Jurkat, Clone E6-1 (cell line): ENCODE measurements at regions not wholly inside any gene's neighbourhood (a gene's known extent, or its start where the extent isn't known, plus 50 kb on each side); places are given as distances from the start of the nearest gene placed in this dataset.
"Not testable (repeated sequence)": the region's sequence is repeated elsewhere in the genome, so short reads cannot be mapped to it uniquely, and the experiment has no call there.

Experiments
- DNase-seq: peaks from one replicate; pipeline ENCODE4 v3.0.0-alpha.2; 2011; ENCODE audit warnings: low read depth, low spot score
- H3K4me3 ChIP-seq: 2 replicates; pipeline ENCODE4 v1.5.1; 2011; ENCODE audit warnings: mild to moderate bottlenecking, low read length, control low read depth, moderate library complexity

GRCh38 chr14:25837551-25837965, 760.3 kb downstream of the NOVA1 start:
- H3K4me3 ChIP-seq = no peak overlapping the region
- no peak for DNase-seq

GRCh38 chr14:25836636-25837035, 761.2 kb downstream of the NOVA1 start:
- H3K4me3 ChIP-seq = no peak overlapping the region
- DNase-seq = no peak

GRCh38 chr14:25833341-25834126, 764.3 kb downstream of the NOVA1 start:
- peak; percentile 65 for DNase-seq
- no peak overlapping the region for H3K4me3 ChIP-seq

- no peak overlapping the region for H3K4me3 ChIP-seq
- no peak for DNase-seq
Observed at GRCh38 chr14:25832585-25832984, 765.2 kb downstream of the NOVA1 start.

- no peak overlapping the region for H3K4me3 ChIP-seq
- DNase-seq = no peak
Observed at GRCh38 chr14:25828562-25828961, 769.3 kb downstream of the NOVA1 start.

- no peak for DNase-seq
- H3K4me3 ChIP-seq = no peak overlapping the region
Observed at GRCh38 chr14:25826105-25826504, 771.7 kb downstream of the NOVA1 start.

- no peak overlapping the region for H3K4me3 ChIP-seq
- no peak for DNase-seq
Observed at GRCh38 chr14:25820368-25820767, 770.4 kb upstream of the STXBP6 start.

GRCh38 chr14:25814622-25815021, 764.7 kb upstream of the STXBP6 start:
- not testable (repeated sequence) for DNase-seq, H3K4me3 ChIP-seq

GRCh38 chr14:25803386-25804018, 753.6 kb upstream of the STXBP6 start:
- DNase-seq = no peak
- H3K4me3 ChIP-seq = no peak overlapping the region

GRCh38 chr14:25800841-25801240, 750.9 kb upstream of the STXBP6 start:
- H3K4me3 ChIP-seq = no peak overlapping the region
- no peak for DNase-seq

- DNase-seq = no peak
- H3K4me3 ChIP-seq = no peak overlapping the region
Observed at GRCh38 chr14:25788252-25788651, 738.3 kb upstream of the STXBP6 start.

- DNase-seq = no peak
- no peak overlapping the region for H3K4me3 ChIP-seq
Observed at GRCh38 chr14:25765909-25766308, 716.0 kb upstream of the STXBP6 start.

- DNase-seq = no peak
- no peak overlapping the region for H3K4me3 ChIP-seq
Observed at GRCh38 chr14:25759920-25760655, 710.1 kb upstream of the STXBP6 start.

GRCh38 chr14:25759256-25759655, 709.3 kb upstream of the STXBP6 start:
- no peak for DNase-seq
- H3K4me3 ChIP-seq = no peak overlapping the region

GRCh38 chr14:25757364-25757763, 707.4 kb upstream of the STXBP6 start:
- no peak overlapping the region for H3K4me3 ChIP-seq
- no peak for DNase-seq

- no peak for DNase-seq
- H3K4me3 ChIP-seq = no peak overlapping the region
Observed at GRCh38 chr14:25756876-25757275, 706.9 kb upstream of the STXBP6 start.

GRCh38 chr14:25753130-25753529, 703.2 kb upstream of the STXBP6 start:
- DNase-seq = no peak

GRCh38 chr14:25750436-25750835, 700.5 kb upstream of the STXBP6 start:
- no peak for DNase-seq
- H3K4me3 ChIP-seq = no peak overlapping the region

More at GRCh38 chr14:25753130-25753529, 703.2 kb upstream of the STXBP6 start:
- H3K4me3 ChIP-seq = no peak overlapping the region
